ENCODE measurements at regions not wholly inside any gene's neighbourhood (a gene's known extent, or its start where the extent isn't known, plus 50 kb on each side); places are given as distances from the start of the nearest gene placed in this dataset.

GRCh38 chr5:4857761-4858160 is 282.4 kb upstream of the ADAMTS16 start:
- H3K9ac ChIP-seq (replicated peaks; ENCODE audit: extremely low read depth, insufficient read depth, low read length), result no peak overlapping the region
- ChIA-PET CTCF (no interaction called here), POLR2A (no interaction called here)
- no peak overlapping the region for H3K27ac ChIP-seq (ENCODE audit: insufficient read depth, low read depth, low read length)
- no peak overlapping the region for H3K4me2 ChIP-seq (ENCODE audit: insufficient read depth, low read length)
- TF ChIP-seq EZH2 (IDR thresholded peaks at IDR 0.05; ENCODE audit: borderline replicate concordance, low read depth, low read length, severe bottlenecking), result no peak
- no peak for TF ChIP-seq MAX (IDR thresholded peaks at IDR 0.05; ENCODE audit: insufficient read depth, insufficient read length)
- TF ChIP-seq JUN (IDR thresholded peaks at IDR 0.05; ENCODE audit: borderline replicate concordance, insufficient read depth, insufficient read length, low read depth), result no peak
- no peak for TF ChIP-seq MYC (IDR thresholded peaks at IDR 0.05; ENCODE audit: low read depth, low read length)
- TF ChIP-seq CTCF (IDR thresholded peaks at IDR 0.05; ENCODE audit: extremely low read depth in 1 of 2, insufficient read depth in 1 of 2, low read depth in 1 of 2, low read length in 2 of 2), result no peak
- TF ChIP-seq FOS (IDR thresholded peaks at IDR 0.05; ENCODE audit: borderline replicate concordance, insufficient read depth, low read length), result no peak
- TF ChIP-seq POLR2A (IDR thresholded peaks at IDR 0.05; ENCODE audit: low read depth, low read length), result no peak
- no peak for TF ChIP-seq POLR2AphosphoS5 (IDR thresholded peaks at IDR 0.05; ENCODE audit: insufficient read depth, low read depth, low read length)
- TF ChIP-seq GATA2 (IDR thresholded peaks at IDR 0.05; ENCODE audit: insufficient read depth, insufficient read length, low read depth, low read length), result no peak
- DNase-seq (ENCODE audit: low read depth, low spot score) (no peak), FAIRE-seq (no peak)
- no peaks in the 10 kb centered on the region for H4K20me1 ChIP-seq (replicated peaks; ENCODE audit: control insufficient read depth, extremely low read depth, insufficient read depth, low read length)
- no peaks in the 10 kb centered on the region for H3K79me2 ChIP-seq (ENCODE audit: control insufficient read depth, insufficient read depth, low read length)
- no peaks in the 10 kb centered on the region for H3K36me3 ChIP-seq (ENCODE audit: control insufficient read depth in 2 of 2, extremely low read depth in 1 of 2, insufficient read depth in 2 of 2, low read length in 2 of 2)
- dilution Hi-C loops (cut with MboI; ENCODE audit: extremely low pct_ligation_motif_present, low sequenced_read_pairs), result no loop called here
- H3K4me1 ChIP-seq (ENCODE audit: control insufficient read depth, extremely low read depth, insufficient read depth, low read length), result no peaks in the 10 kb centered on the region
- H3K27me3 ChIP-seq (ENCODE audit: control insufficient read depth in 2 of 2, insufficient read depth in 2 of 2, low read length in 2 of 2), result no peaks in the 10 kb centered on the region
- H3K4me3 ChIP-seq (replicated peaks in 1 of 3; ENCODE audit: insufficient read depth in 1 of 3, low read depth in 1 of 3, low read length in 3 of 3), result no peak overlapping the region
- intact Hi-C loops (cut with micrococcal nuclease), result no loop called here
- peaks cover 3% of the 10 kb centered on the region for H3K9me3 ChIP-seq (replicated peaks; ENCODE audit: control insufficient read depth, insufficient read depth, low read length)
- BruUV-seq (replicated peaks), result no TSS peak
- H3K9me1 ChIP-seq (replicated peaks; ENCODE audit: control insufficient read depth, extremely low read depth, insufficient read depth, low read length), result no peaks in the 10 kb centered on the region
- H2AFZ ChIP-seq (ENCODE audit: low read depth, low read length), result no peak overlapping the region
